Mammary epithelial cell (primary cell): ENCODE measurements at regions not wholly inside any gene's neighbourhood (a gene's known extent, or its start where the extent isn't known, plus 50 kb on each side); places are given as distances from the start of the nearest gene placed in this dataset.

ENCODE experiments used
- EZH2 ChIP-seq: IDR thresholded peaks from 2 replicates; pipeline ENCODE4 v1.6.1; 2012; ENCODE audit warnings: low read length, inconsistent platforms, borderline replicate concordance
- TF ChIP-seq, protein P1 (sequence below), 2 donors: IDR thresholded peaks in 1 of 2; conservative IDR thresholded peaks in 1 of 2; 2 replicates each; pipeline ENCODE4 v1.5.1; 2011 to 2012; ENCODE audit warnings: inconsistent platforms in 2 of 2, low read length in 2 of 2, mild to moderate bottlenecking in 2 of 2, control low read depth in 1 of 2, low read depth in 1 of 2; ENCODE audit not compliant: insufficient read depth in 1 of 2; ENCODE audit errors: extremely low read depth in 1 of 2

DNA sequence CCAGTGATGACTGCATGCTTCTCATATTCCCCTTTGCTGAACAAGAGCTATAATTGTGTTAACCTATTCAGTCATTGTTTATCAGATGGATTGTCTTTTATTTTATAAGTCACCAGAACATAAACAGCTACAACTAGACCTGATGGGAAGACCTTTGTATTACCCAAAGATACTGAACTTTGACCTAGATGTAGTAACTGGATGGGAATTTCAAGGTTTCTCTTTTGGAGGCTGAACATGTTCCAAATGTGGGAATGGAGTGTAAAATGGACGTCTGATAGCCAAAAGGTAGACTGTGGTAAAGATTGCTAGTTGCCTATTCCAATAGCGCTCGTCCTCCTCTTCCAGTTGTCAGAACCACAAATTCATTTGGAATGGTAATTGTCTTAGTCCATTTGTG, 56.4 kb upstream of the ST3GAL5 start:
- TF ChIP-seq, protein P1, sequence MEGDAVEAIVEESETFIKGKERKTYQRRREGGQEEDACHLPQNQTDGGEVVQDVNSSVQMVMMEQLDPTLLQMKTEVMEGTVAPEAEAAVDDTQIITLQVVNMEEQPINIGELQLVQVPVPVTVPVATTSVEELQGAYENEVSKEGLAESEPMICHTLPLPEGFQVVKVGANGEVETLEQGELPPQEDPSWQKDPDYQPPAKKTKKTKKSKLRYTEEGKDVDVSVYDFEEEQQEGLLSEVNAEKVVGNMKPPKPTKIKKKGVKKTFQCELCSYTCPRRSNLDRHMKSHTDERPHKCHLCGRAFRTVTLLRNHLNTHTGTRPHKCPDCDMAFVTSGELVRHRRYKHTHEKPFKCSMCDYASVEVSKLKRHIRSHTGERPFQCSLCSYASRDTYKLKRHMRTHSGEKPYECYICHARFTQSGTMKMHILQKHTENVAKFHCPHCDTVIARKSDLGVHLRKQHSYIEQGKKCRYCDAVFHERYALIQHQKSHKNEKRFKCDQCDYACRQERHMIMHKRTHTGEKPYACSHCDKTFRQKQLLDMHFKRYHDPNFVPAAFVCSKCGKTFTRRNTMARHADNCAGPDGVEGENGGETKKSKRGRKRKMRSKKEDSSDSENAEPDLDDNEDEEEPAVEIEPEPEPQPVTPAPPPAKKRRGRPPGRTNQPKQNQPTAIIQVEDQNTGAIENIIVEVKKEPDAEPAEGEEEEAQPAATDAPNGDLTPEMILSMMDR (conservative IDR thresholded peaks at IDR 0.05 in 1 of 2, IDR thresholded peaks at IDR 0.05 in 1 of 2; ENCODE audit: extremely low read depth in 1 of 2, insufficient read depth in 1 of 2, low read depth in 1 of 2, low read length in 2 of 2), result no peak
- TF ChIP-seq EZH2, result no peak
